Muscle of leg (tissue), 3 donors: ENCODE measurements at regions not wholly inside any gene's neighbourhood (a gene's known extent, or its start where the extent isn't known, plus 50 kb on each side); places are given as distances from the start of the nearest gene placed in this dataset.
A peak's percentile ranks its signal among the peaks of the same experiment; 100 is the strongest.

ENCODE experiments used
- DNase-seq: peaks from one replicate; pipeline ENCODE4 v3.0.0; 2013
- H3K27ac ChIP-seq: one replicate; pipeline ENCODE4 v1.5.1; 2013; ENCODE audit warnings: mild to moderate bottlenecking, low read length, control low read depth
- H3K27me3 ChIP-seq: one replicate; pipeline ENCODE4 v1.6.1; 2013; ENCODE audit warnings: low read length; ENCODE audit not compliant: control insufficient read depth, insufficient read depth
- H3K36me3 ChIP-seq: one replicate; pipeline ENCODE4 v1.6.1; 2013; ENCODE audit warnings: low read length; ENCODE audit not compliant: control insufficient read depth, insufficient read depth
- H3K4me1 ChIP-seq: one replicate; pipeline ENCODE4 v1.6.1; 2013; ENCODE audit warnings: low read length; ENCODE audit not compliant: control insufficient read depth, insufficient read depth
- H3K4me3 ChIP-seq: one replicate; pipeline ENCODE4 v1.5.1; 2013; ENCODE audit warnings: low read length, control low read depth
- H3K9me3 ChIP-seq: replicated peaks from 2 replicates; pipeline ENCODE4 v1.6.1; 2013; ENCODE audit warnings: low read depth, low read length; ENCODE audit not compliant: control insufficient read depth
- WGBS: methylation state at CpG from one replicate; pipeline ENCODE4 v1.1.5; 2013; ENCODE audit warnings: missing lambda C conversion rate; ENCODE audit not compliant: insufficient coverage; 5-methylcytosine and 5-hydroxymethylcytosine counted together

- Histone ChIP-seq H3K36me3 (no peaks in the 10 kb centered on the region), H3K4me3 (no peak overlapping the region), H3K4me1 (peaks cover 2% of the 10 kb centered on the region), H3K27ac (no peak overlapping the region), H3K9me3 (no peaks in the 10 kb centered on the region), H3K27me3 (no peaks in the 10 kb centered on the region)
- DNase-seq, result no peak
Measured at GRCh38 chr2:195606179-195606578, 50.8 kb upstream of the SLC39A10 start.

DNA sequence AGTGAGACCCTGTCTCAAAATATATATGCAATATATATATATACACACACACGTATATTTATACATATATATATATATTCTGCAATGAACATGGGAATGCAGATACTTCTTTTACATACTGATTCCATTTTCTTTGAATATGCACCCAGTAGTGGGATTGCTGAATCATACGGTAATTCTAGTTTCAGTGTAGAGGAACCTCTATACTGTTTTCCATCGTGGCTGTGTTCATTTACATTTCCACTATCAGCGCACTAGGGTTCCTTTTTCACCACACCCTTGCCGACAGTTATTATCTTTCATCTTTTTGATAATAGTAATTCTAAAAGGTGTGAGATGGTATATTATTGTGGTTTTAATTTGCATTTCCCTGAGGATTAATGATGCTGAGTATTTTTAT lies 52.3 kb upstream of the SLC39A10 start:
- WGBS, result no CpG with 5 or more reads among the region's 5 CpGs
- no peak overlapping the region for H3K4me3 ChIP-seq
- H3K9me3 ChIP-seq, result no peaks in the 10 kb centered on the region
- H3K36me3 ChIP-seq, result no peaks in the 10 kb centered on the region
- no peak overlapping the region for H3K27ac ChIP-seq
- H3K4me1 ChIP-seq, result peaks cover 2% of the 10 kb centered on the region
- H3K27me3 ChIP-seq, result no peaks in the 10 kb centered on the region
- no peak for DNase-seq

GRCh38 chr2:195603998-195604397 lies 53.0 kb upstream of the SLC39A10 start:
- Histone ChIP-seq H3K4me1 (peaks cover 2% of the 10 kb centered on the region), H3K27me3 (no peaks in the 10 kb centered on the region), H3K36me3 (no peaks in the 10 kb centered on the region), H3K9me3 (no peaks in the 10 kb centered on the region), H3K4me3 (no peak overlapping the region), H3K27ac (no peak overlapping the region)
- WGBS, result 100% methylated on average over 3 of the region's 4 CpGs
- DNase-seq, result no peak

GRCh38 chr2:195603408-195603807 lies 53.6 kb upstream of the SLC39A10 start:
- Histone ChIP-seq H3K9me3 (no peaks in the 10 kb centered on the region), H3K4me3 (no peak overlapping the region), H3K27ac (no peak overlapping the region), H3K36me3 (no peaks in the 10 kb centered on the region), H3K27me3 (no peaks in the 10 kb centered on the region), H3K4me1 (peaks cover 2% of the 10 kb centered on the region)
- WGBS, result 100% methylated on average over 1 of the region's 4 CpGs
- no peak for DNase-seq

GRCh38 chr2:195602687-195603086 lies 54.3 kb upstream of the SLC39A10 start:
- Histone ChIP-seq H3K27me3 (no peaks in the 10 kb centered on the region), H3K4me1 (peaks cover 2% of the 10 kb centered on the region), H3K9me3 (no peaks in the 10 kb centered on the region), H3K36me3 (no peaks in the 10 kb centered on the region), H3K27ac (no peak overlapping the region), H3K4me3 (no peak overlapping the region)
- DNase-seq, result no peak
- 93% methylated on average over 3 of the region's 7 CpGs for WGBS

GRCh38 chr2:195601361-195601760 lies 55.7 kb upstream of the SLC39A10 start:
- Histone ChIP-seq H3K4me3 (no peak overlapping the region), H3K27ac (no peak overlapping the region), H3K9me3 (no peaks in the 10 kb centered on the region), H3K4me1 (peaks cover 2% of the 10 kb centered on the region), H3K36me3 (no peaks in the 10 kb centered on the region), H3K27me3 (no peaks in the 10 kb centered on the region)
- WGBS, result no CpG with 5 or more reads among the region's 6 CpGs
- DNase-seq, result no peak

DNA sequence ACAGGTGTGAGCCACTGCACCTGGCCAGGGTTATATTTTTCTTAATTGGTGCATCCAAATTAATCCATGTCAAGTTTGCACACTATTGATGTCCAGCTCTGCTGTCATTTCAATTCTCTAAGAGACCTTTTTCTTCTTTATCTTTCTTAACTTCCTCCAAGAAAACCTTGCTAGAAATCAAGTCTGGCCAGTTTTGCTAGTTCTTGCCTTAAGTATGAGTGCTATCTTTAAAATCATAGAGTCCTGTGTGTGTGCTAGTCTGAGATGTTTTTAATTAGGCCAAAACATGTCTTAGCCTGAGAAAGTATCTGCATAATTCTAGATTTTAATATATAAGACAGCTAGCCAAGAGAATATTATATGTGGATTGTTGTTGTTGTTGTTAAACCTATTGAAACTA lies 56.2 kb upstream of the SLC39A10 start:
- Histone ChIP-seq H3K4me1 (peaks cover 2% of the 10 kb centered on the region), H3K27me3 (no peaks in the 10 kb centered on the region), H3K4me3 (no peak overlapping the region), H3K36me3 (no peaks in the 10 kb centered on the region), H3K27ac (no peak overlapping the region), H3K9me3 (no peaks in the 10 kb centered on the region)
- DNase-seq, result no peak

DNA sequence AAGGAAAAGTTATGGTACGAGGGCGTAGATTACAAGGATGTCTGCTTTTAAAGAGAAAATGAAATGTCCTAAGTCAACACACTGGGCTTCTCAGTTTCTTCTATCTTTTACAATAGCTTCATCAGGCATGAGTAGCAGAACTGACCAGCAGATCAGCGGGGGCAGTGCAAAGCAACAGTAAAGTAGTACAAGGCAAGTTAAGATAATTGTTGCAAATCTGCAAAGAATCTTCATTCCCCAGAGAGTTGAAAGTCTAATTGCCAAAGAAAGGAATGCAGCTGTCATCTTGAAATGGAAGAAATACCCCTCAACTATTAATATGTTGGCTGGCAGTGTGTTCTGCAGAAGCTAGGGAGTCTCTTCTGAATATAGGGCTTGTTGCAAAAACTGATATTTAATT lies 60.2 kb upstream of the SLC39A10 start:
- Histone ChIP-seq H3K27me3 (no peaks in the 10 kb centered on the region), H3K9me3 (no peaks in the 10 kb centered on the region), H3K4me3 (no peak overlapping the region), H3K4me1 (peaks cover 2% of the 10 kb centered on the region), H3K27ac (no peak overlapping the region), H3K36me3 (no peaks in the 10 kb centered on the region)
- peak; percentile 19 for DNase-seq
- no CpG with 5 or more reads among the region's 3 CpGs for WGBS

DNA sequence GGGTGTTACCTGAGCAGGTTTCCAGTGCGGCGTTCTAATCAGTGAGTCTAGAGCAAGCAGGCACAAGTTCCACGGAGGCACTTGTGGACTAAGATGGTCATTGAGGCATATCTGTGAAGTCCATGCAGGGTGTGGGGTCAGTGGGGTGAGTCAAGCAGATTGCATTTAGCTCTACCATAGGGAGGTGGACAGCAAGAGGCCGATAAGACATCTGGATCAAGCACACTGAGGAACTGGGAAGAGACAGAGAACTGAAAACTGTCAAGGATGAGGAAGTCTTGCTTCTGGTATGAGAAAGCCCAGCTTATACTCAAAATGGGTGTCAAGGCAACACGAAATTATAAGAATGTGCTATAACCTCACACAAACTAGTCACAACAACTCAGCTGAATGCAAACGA lies 61.2 kb upstream of the SLC39A10 start:
- H3K4me3 ChIP-seq, result no peak overlapping the region
- no peaks in the 10 kb centered on the region for H3K4me1 ChIP-seq
- no peaks in the 10 kb centered on the region for H3K27me3 ChIP-seq
- no peaks in the 10 kb centered on the region for H3K36me3 ChIP-seq
- DNase-seq, result peak; percentile 33
- no peaks in the 10 kb centered on the region for H3K9me3 ChIP-seq
- H3K27ac ChIP-seq, result no peak overlapping the region
- WGBS, result 87% methylated on average over 4 of the region's 6 CpGs

GRCh38 chr2:195594919-195595694 lies 61.9 kb upstream of the SLC39A10 start:
- no CpG with 5 or more reads among the region's 4 CpGs for WGBS
- Histone ChIP-seq H3K4me3 (no peak overlapping the region), H3K27ac (no peak overlapping the region), H3K27me3 (no peaks in the 10 kb centered on the region), H3K36me3 (no peaks in the 10 kb centered on the region), H3K4me1 (no peaks in the 10 kb centered on the region), H3K9me3 (no peaks in the 10 kb centered on the region)
- no peak for DNase-seq

DNA sequence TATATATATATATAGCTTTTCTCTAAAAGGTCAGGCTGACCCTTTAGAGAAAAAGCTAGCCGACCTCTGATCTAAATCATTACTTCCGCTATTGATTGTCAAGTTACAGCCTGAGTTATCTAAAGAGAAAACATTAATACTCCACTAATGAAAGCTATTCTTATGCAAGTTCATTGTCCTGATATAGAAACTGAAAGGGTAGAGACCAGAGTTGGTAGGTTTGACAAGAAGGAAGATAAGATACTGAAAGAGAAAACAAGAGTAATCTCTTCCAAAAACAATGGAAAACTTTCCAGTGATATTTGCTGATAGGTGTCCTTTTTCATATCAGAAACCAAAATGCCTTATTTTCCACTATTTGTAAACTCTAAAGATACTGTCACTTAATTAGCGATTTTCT lies 62.8 kb upstream of the SLC39A10 start:
- H3K4me3 ChIP-seq, result no peak overlapping the region
- H3K36me3 ChIP-seq, result no peaks in the 10 kb centered on the region
- H3K27me3 ChIP-seq, result no peaks in the 10 kb centered on the region
- H3K27ac ChIP-seq, result no peak overlapping the region
- no peaks in the 10 kb centered on the region for H3K9me3 ChIP-seq
- no peak for DNase-seq
- WGBS, result no CpG with 5 or more reads among the region's 3 CpGs
- H3K4me1 ChIP-seq, result no peaks in the 10 kb centered on the region
